Dermis microvascular lymphatic vessel endothelial cell (primary cell): ENCODE measurements at regions not wholly inside any gene's neighbourhood (a gene's known extent, or its start where the extent isn't known, plus 50 kb on each side); places are given as distances from the start of the nearest gene placed in this dataset.

Source experiments
- DNase-seq, 2 donors: peaks; one replicate each; pipeline versions ENCODE4 v3.0.0 to v3.0.0-alpha.2; 2010; ENCODE audit warnings: low read depth in 2 of 2

GRCh38 chr4:31362756-31363155, 642.6 kb downstream of the PCDH7 start:
- no peak for DNase-seq

GRCh38 chr4:31365006-31365690, 645.0 kb downstream of the PCDH7 start:
- peak; percentile 23 to 29 for DNase-seq

- no peak for DNase-seq
Measured at GRCh38 chr4:31366041-31366440, 645.9 kb downstream of the PCDH7 start.

GRCh38 chr4:31370866-31371465, 650.8 kb downstream of the PCDH7 start:
- DNase-seq, result peak; percentile 11 to 48

- DNase-seq, result no peak
Measured at GRCh38 chr4:31374256-31374960, 654.2 kb downstream of the PCDH7 start.

GRCh38 chr4:31375936-31376335, 655.8 kb downstream of the PCDH7 start:
- DNase-seq, result no peak

- no peak for DNase-seq
Measured at GRCh38 chr4:31379364-31379763, 659.2 kb downstream of the PCDH7 start.

- DNase-seq, result no peak
Measured at GRCh38 chr4:31383767-31384166, 663.6 kb downstream of the PCDH7 start.

- no peak for DNase-seq
Measured at GRCh38 chr4:31390849-31391248, 670.7 kb downstream of the PCDH7 start.

- DNase-seq, result no peak
Measured at GRCh38 chr4:31391976-31392375, 671.8 kb downstream of the PCDH7 start.

GRCh38 chr4:31392923-31393322, 672.8 kb downstream of the PCDH7 start:
- no peak for DNase-seq

GRCh38 chr4:31408121-31408520, 688.0 kb downstream of the PCDH7 start:
- no peak for DNase-seq

- no peak for DNase-seq
Measured at GRCh38 chr4:31411565-31411964, 691.4 kb downstream of the PCDH7 start.

GRCh38 chr4:31415629-31416028, 695.5 kb downstream of the PCDH7 start:
- no peak for DNase-seq

- DNase-seq, result no peak
Measured at GRCh38 chr4:31416498-31416897, 696.3 kb downstream of the PCDH7 start.

- DNase-seq, result no peak
Measured at GRCh38 chr4:31417040-31417439, 696.9 kb downstream of the PCDH7 start.

- peak in 1 of 2 donors; percentile 7 for DNase-seq
Measured at GRCh38 chr4:31422006-31422405, 701.8 kb downstream of the PCDH7 start.

GRCh38 chr4:31427691-31428090, 707.5 kb downstream of the PCDH7 start:
- DNase-seq, result no peak

GRCh38 chr4:31442236-31442635, 722.1 kb downstream of the PCDH7 start:
- DNase-seq, result no peak

- no peak for DNase-seq
Measured at GRCh38 chr4:31445526-31445925, 725.4 kb downstream of the PCDH7 start.

- DNase-seq, result no peak
Measured at GRCh38 chr4:31455612-31456011, 735.4 kb downstream of the PCDH7 start.

GRCh38 chr4:31458813-31459212, 738.6 kb downstream of the PCDH7 start:
- DNase-seq, result no peak

GRCh38 chr4:31461421-31461820, 741.3 kb downstream of the PCDH7 start:
- DNase-seq, result no peak
